Dermis microvascular lymphatic vessel endothelial cell (primary cell): ENCODE measurements at regions not wholly inside any gene's neighbourhood (a gene's known extent, or its start where the extent isn't known, plus 50 kb on each side); places are given as distances from the start of the nearest gene placed in this dataset.

Source experiments
- DNase-seq, 2 donors: peaks; one replicate each; pipeline versions ENCODE4 v3.0.0 to v3.0.0-alpha.2; 2010; ENCODE audit warnings: low read depth in 2 of 2

DNA sequence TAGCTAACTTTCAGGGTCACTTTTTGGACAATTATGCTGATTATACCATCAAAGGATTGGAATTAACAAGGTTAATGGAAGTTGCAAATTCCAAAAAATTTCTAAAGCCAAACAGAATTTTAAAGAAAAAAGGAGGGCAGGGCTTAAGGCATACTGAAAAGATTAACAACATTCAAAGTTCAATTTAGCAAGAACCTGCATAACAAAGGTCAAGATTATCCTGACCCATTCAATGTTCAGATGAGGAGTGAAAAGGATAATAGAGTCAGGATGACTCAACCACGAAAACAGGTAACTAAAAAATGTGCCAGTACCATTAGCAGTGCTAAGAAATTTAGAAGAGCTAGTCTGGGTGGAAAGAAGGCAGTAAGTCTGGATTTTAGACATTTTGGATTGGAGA, 139.8 kb upstream of the HNMT start:
- no peak for DNase-seq

DNA sequence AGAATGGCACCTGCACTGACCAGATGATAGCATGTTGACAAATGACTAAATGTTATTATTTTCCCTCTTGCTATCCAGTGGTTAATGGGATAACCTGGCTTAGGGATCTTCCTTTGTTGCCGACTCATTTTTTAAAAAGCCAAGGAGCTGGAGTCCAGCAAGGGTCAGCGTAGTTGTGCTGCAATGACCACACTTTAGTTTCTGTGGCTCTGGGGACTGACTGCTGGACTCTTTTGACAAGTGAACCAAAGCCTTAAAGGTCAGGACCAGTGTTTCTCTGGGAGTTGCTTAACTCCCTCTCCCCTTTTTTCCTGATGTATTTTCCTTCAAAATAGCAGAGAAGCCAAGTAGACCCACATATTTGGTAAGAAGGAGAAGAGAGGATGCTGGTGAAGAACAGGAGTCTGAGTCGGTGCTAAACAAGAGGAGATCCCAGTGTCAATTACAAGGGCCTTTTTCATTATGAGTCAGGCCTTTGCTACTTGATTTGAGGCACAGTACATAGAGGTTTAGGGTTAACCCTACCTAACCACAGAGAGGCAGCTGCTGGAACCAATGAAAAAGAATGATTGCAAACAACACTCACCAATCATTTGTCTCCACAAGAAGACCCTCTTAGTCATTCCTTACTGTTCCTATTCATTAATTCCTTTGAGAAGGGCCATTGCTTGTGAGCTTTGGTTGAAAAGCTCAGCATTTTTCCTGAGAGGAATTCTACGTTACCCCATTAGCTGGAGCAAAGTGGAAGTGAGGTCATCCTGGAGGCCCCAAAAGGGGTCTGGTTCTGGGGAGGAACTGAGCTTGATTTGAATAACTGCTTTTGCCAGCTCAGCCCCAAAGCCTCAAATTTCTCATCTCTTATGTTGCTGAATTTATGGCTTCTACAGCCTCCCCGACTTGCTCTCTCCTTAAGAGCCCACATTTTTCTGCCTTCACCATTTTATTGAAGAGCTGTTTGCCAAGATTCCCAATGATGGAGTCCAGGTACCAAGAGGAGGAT, 137.6 kb upstream of the HNMT start:
- no peak for DNase-seq

DNA sequence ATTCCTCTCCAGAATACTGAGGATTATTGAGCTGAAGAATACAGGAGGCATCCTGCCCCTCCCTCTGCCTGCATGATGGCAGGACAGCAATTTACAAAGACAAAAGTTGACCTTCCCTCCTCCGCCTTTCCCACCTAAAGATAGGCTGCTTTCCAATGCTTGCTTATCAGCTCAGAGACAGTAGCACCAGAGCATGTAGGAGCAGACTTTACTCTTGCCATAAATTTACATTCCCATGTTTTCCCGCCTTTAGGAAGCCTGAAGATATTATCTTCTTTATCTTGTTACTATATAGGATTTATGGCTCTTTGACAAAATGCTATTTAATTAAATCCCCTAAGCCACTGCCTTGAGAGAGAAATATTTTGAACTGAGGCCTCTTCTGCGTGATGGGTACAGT, 135.6 kb upstream of the HNMT start:
- no peak for DNase-seq

DNA sequence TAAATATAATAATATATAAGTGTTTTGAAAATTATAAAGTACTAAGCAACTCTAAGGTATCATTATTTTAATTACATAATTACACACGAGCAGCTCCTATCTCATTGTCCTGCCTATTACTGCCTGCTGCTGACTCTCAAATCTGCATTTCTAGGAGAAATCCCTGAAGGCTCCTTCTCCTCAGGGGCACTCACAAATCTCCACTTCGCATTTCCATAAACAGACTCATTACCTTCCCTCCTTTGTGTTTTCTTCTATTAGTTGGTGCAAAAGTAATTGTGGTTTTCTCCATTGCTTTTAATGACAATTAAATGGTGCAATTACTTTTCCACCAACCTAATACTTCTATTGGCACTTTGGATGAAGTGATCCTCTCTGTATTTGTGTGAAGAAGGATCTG, 135.0 kb upstream of the HNMT start:
- DNase-seq: no peak

DNA sequence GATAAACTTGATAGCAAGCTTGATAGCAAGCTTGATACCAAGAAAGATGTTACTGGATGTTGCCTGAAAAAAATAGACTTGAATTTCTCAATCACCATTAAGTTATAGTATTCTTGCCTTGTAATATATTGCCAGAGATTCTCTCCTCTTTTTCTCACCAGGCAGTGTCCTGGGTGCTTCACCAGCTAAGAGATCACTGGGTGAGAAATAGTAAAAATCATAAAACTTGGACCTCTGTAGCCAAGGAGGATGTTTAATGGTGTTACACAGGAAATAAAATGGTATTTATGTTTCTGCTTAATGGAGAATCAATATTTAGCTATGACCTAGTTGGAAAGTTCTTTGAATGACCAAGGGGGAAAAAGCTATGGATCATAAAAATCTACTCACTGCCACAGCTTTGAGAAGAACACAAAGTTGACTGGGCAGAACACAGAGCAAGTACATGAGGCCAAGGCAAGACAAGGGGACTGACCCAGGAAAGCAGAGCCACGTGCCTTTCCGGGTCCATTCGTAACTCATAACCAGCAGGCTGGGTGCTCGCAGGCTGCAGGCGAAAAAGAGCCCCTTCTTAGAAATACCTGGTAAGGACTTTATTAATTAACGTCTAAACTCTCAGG, 129.4 kb upstream of the HNMT start:
- DNase-seq: no peak

DNA sequence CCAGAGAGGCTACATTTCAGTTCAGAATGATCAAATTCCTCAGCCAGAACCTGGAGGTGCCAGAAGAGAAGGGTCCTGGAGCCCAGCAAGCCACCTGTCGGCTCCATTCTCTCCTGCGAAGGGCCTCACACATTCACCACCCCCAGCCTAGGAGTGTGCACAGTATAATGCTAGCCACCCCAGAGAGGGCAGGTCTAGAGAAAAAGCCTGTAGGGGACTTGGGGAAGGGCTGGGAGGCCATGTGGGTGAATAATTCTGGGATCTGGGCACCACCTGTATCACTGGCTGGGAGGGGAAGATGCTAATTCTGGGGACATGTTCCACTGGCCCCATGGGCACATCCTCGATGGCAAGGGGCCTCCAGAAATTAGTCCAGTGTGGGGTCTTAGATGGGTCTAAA, 127.6 kb upstream of the HNMT start:
- DNase-seq: no peak

DNA sequence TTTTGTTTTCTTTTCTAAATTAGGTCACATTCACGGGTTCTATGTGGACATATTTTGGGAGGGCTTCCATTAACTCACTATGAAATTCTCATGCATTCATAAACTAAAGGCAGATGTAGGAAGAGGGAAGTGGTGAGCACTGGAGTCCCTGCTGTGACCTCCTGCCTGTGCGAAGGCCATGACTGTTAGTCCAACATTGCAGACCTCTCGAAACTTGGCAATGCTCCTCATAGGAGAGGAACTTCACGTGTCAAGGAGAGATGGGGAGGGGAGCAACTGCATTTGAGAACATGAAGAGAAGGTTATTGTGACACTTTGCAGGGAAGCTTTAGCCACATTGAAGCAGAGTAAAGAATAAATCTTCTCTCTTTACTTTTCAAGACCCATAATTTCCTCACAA, 126.4 kb upstream of the HNMT start:
- no peak for DNase-seq

DNA sequence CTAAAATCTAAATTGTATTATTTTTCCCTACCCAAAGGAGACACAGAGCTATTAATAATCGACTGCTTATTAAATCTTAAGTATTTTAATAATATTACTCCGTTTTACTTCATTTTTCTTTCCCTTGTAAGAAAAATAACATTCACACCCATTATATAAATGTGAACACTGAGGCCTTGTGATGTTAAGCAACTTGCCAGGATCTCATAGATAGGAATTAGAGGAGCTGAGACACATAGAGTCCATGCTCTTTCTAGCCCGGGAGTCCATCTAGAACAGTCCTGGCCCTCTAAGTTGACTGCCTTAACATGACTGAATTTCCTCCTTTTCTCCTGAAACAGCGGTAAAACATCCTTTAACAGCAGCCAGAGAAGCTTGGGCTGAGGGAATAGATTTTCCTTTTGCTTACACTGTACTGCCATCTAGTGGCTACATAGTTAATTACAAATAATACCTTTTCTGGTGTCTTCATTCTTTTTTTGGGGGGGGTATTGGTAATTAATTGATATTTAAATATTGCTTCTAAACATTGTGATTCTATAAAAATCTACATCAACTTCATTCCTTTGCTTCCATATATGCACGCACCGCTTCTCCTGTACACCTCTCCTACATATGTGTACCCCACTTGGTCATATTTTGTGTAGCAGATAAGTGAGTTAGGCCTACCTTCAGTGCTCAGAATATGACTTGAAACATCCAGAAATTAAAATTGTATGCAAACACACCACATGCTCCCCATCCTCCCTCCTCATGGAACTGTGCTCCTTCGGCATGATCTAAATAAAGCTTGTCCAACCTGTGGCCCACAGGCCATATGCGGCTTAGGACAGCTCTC, 125.8 kb upstream of the HNMT start:
- DNase-seq: peak; percentile 21 to 53

DNA sequence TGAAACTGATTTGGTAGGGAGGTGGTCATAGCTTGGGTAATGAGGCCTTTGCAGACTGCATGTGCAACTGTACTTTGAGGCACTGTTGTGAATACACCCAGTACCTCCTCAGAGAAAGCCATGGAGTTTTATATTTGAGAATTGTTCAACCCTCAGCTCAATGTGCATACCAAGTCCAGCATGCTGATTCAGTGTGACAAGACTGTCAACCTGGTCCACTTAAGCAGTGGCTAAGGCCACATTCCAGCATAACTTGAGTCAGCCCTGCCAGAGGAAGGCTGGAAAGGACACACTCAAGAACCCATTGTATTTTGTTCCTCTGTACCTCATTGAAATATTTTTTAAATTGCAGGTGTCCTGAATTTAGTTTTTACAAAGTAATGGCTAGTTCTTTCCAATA, 121.8 kb upstream of the HNMT start:
- DNase-seq: no peak

DNA sequence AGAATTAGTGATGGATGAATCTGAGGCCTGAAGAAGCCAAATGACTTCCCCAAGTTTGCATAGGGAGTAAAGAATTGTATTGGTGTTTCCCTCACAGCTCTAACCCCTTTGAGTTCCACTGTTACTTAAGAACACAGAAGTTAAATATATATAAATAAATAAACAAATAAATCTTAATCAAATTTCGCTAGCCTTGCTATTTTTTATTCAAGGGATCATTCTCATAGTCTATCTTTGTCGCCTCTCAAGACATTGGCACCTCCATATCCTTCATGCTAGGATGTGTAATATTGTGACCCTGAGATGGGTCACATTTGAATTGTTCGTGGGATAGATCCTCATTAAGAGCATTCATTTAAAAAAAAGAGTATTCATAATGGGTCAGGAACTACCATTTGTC, 121.3 kb upstream of the HNMT start:
- no peak for DNase-seq

DNA sequence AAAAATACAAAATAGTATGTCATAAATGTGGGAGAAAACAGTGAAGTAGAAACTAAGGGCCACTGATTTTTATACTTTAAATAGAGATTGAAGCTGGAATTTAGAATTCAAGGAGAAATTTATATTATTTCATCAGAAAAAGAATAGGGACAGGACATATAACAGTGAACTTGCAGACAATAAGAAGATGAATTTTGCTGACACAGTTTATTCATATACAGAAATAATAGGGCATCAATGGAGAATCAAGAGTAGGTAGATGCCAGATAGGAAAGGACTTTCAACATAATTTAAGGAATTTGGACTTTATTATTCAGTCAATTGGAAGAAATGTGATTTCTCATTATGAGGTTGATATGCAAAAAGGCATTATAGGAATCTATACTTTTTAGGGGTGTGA, 118.9 kb upstream of the HNMT start:
- no peak for DNase-seq

DNA sequence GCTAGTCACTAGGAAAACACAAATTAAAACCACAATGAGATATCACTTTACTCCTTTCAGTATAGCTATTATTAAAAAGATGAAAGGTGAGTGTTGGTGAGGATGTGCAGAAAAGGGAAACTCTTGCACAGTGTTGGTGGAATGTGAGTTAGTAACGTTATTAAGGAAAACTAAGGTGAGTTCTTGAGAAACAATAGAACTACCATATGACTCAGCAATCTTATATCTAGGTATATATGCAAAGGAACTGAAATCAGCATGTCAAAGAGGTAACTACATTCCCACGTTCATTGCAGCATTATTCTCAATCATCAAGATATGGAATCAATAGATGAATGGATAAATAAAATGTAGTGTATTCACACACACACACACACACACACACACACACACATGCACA, 117.3 kb upstream of the HNMT start:
- DNase-seq: no peak

DNA sequence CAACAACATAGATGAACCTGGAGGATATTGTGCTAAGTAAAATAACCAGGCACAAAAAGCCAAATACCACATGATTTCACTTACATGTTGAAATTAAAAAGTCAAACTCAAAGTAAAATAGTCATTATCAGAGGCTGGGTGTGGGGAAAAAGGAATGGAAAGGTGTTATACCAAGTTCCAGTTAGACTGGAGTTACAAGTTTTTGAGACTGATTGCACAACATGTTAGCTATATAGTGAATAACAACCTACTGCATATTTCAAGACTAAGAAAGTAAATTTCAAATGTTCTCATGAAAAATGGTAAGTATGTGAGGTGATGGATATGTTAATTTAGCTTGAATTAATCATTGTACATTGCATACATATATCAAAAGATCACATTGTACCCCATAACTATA, 116.8 kb upstream of the HNMT start:
- DNase-seq: no peak

DNA sequence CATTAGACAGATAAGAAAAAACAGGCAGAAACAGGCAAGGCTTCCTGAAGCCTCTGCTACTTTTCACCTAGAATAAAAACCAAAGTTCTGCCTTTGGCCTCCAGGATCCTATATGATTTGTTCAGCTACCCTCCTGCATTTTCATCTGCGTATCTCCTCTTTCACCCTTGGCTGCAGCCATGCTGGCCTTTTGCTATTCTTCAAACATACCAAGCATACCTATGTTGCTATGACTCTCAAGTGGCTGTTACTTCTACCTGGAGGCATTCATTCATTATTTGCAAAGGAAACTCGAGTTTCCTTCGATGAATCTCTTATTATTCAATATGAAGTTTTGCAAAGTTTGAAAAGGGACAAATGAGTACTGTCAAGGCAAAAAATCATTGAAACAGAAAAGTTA, 106.4 kb upstream of the HNMT start:
- no peak for DNase-seq

DNA sequence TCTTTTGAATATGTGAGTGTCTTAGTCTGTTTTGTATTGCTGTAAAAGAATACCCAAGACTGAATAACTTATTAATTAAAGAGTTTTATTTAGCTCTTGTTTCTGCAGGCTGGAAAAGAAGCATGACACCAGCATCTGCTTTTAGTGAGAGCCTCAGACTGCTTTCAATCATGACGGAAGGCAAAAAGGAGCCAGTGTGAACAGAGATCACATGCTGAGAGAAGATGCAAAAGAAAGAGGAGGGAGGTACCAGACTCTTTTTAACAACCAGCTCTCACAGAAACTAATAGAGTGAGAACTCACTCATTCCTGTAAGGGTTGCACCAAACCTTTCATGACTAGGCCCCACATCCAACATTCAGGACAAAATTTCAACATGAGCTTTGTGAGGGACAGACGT, 101.6 kb upstream of the HNMT start:
- DNase-seq: no peak

DNA sequence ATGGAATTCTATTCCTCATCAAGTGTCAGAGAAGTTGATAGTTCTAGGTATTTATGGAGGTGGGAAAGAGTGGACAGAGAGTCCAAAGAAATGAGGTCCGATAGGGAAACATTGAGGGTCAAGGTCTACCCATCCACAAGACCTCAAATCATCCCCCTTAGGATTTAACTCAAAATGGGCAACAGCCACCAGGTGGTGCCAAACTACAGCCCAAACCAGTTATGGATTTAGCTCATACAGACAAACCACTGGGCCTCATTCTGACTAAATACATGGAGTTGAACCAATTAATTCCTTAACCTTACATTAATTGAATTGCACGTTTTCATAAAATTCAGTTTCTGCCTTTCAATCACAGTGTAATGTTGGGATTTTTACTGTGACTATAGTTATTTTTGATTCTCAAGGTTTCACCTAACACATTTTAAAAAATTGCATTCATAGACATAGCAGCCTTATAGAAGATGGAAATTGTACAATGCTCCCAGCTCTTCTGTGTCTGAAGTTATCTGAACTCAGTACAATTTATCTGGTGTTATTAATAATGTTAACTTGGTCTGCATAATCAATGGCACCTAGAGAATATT, 98.2 kb upstream of the HNMT start:
- peak; percentile 14 to 50 for DNase-seq

DNA sequence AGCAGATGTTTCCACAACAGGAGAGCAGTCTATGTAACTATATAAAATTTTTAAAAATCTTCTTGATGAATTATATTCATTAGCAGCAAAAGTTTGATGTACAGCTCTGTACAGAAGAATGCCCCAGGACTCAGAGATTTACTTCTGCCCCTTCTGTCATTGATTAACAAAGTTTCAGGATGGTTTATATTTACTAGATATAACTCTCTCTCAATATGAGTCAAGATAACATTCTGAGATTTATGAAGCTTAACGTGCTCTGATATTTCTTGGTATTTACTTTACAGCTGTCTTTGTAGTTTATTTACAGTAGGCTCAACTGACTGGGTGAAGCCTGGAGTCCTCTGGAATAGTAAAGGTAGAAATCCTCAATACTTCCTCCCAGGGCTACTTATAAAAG, 93.6 kb upstream of the HNMT start:
- DNase-seq: no peak

DNA sequence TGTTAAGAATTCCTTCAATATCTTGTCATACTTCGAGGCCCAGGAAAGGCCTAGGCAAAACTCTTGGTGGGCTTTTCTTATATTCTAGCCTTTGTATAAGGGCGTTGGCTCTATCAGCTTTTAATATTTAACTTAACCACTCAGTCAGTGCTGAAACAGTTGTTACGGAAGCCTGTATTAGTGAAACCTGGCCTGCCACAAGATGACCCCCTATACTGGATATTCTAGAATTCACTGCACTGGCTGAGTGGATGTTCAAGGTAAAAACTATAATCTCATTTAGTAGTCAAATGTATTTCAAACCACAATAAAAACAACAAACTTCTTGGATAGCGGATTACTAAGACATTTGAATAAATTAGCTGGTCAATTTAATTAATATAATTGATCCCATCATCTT, 91.7 kb upstream of the HNMT start:
- no peak for DNase-seq

DNA sequence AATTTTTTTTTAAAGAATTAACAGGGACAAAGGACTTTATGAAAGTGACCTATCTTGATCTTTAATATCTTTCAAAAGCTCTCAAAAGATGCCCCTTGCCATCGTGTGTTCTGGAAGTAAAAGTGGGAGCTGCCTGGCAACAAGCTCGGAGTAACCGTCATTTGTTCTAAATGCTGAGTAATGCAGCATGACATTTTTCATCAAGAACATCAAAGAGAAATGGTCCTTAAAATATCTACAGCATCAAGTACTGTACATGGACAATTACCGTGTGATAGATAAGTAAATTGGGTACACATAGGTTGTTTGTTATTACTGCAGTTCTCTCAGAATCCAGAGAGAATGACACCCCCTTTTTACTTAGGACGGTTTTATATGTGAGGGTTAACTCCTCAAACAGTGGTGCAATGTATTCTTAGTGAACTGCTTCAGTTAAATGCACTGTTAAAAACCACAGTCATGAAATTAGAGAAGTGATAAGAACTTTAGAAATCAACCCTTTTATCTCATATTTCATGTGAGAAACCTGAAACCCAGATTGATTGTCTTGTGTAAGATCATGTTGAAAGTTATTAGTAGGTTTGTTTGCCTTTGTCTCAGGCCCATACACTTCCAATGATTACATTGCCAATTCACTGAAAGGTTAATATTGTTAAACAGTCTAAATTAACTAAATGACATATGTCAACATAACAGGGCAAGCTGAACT, 90.6 kb upstream of the HNMT start:
- DNase-seq: no peak

DNA sequence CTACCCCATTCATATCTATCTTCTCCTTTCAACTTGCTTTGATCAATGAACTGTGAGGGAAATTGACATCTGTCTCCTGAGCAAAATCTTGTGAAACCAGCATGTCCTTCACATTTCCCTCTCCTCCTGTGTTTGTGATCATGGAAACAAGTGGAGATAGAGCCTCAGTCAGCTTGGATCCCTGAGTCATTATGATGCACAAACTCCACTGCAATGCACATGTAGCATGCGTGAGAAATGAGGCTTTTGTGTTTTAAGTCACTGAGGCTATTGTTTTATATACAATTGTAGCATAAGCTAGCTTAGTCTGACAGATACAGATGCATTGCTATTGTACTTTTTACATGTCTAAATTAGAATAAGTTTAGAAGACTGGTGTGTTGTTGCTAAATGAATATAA, 85.2 kb upstream of the HNMT start:
- DNase-seq: no peak

DNA sequence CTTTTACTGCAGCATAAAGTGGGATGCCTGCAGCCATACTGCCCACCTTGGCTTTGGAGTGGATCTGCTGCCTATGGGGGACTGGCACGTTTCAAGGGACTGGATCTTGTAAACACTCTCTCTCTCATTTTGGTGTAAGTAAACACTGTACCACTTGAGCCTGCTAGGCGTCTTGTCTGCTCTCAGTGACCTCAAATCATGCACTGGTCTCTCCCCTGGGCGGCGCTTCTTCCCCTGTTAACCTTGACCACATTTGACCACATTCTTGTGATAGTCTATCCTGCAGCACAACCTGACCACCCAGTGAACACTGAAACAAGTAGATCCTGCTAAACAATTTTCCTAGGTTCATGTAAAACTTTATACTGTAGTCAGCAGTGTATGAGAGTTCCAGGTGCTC, 82.6 kb upstream of the HNMT start:
- DNase-seq: no peak
